Coronary artery (tissue), 2 donors: ENCODE measurements at regions not wholly inside any gene's neighbourhood (a gene's known extent, or its start where the extent isn't known, plus 50 kb on each side); places are given as distances from the start of the nearest gene placed in this dataset.

Source experiments
- DNase-seq: peaks from one replicate; pipeline ENCODE4 v3.0.0-alpha.2; 2017; ENCODE audit warnings: low spot score
- H3K27ac ChIP-seq, 2 donors: fragments of 200-600 bp; sonication (generic); one replicate each; pipeline ENCODE4 v1.5.1; 2016 to 2019
- H3K4me3 ChIP-seq: fragments of 200-600 bp; sonication (generic); 2 replicates; pipeline ENCODE4 v1.5.1; 2016; ENCODE audit warnings: mild to moderate bottlenecking, moderate library complexity
- CTCF ChIP-seq: fragments of 200-600 bp; sonication (generic); IDR thresholded peaks from one replicate; pipeline ENCODE4 v1.5.1; 2019; ENCODE audit warnings: antibody characterized with exemption

- TF ChIP-seq CTCF, result no peak
- Histone ChIP-seq H3K4me3 (no peak overlapping the region), H3K27ac (no peak overlapping the region)
- DNase-seq, result peak; percentile 83
Observed at GRCh38 chr10:128463991-128464760, 338.0 kb upstream of the MKI67 start.

- H3K27ac ChIP-seq, result no peak overlapping the region
- TF ChIP-seq CTCF, result no peak
- DNase-seq, result no peak
Observed at GRCh38 chr10:128465697-128466096, 339.5 kb upstream of the MKI67 start.

GRCh38 chr10:128466831-128467371 lies 340.7 kb upstream of the MKI67 start:
- H3K4me3 ChIP-seq, result no peak overlapping the region
- no peak overlapping the region for H3K27ac ChIP-seq
- no peak for DNase-seq
- TF ChIP-seq CTCF, result no peak

More at GRCh38 chr10:128465697-128466096, 339.5 kb upstream of the MKI67 start:
- H3K4me3 ChIP-seq, result no peak overlapping the region

GRCh38 chr10:128468462-128468861 lies 342.2 kb upstream of the MKI67 start:
- H3K4me3 ChIP-seq, result no peak overlapping the region
- TF ChIP-seq CTCF, result no peak
- no peak overlapping the region for H3K27ac ChIP-seq
- DNase-seq, result no peak

- Histone ChIP-seq H3K4me3 (no peak overlapping the region), H3K27ac (no peak overlapping the region)
- no peak for TF ChIP-seq CTCF
- DNase-seq, result no peak
Observed at GRCh38 chr10:128469515-128469914, 343.3 kb upstream of the MKI67 start.

GRCh38 chr10:128470321-128470965 lies 344.2 kb upstream of the MKI67 start:
- no peak overlapping the region for H3K4me3 ChIP-seq
- no peak for DNase-seq

More at GRCh38 chr10:128470321-128470965, 344.2 kb upstream of the MKI67 start:
- no peak overlapping the region for H3K27ac ChIP-seq
- TF ChIP-seq CTCF, result no peak
